GM18870 (cell line): ENCODE measurements at regions not wholly inside any gene's neighbourhood (a gene's known extent, or its start where the extent isn't known, plus 50 kb on each side); places are given as distances from the start of the nearest gene placed in this dataset.
"Not testable (repeated sequence)": the region's sequence is repeated elsewhere in the genome, so short reads cannot be mapped to it uniquely, and the experiment has no call there.

Experiments used
- ATAC-seq: cut with Tn5 transposase; IDR thresholded peaks from one replicate; pipeline ENCODE4 v1.9.1; 2021; ENCODE audit warnings: moderate library complexity; ENCODE audit not compliant: unreplicated experiment

GRCh38 chr21:28877318-28877884, 115.3 kb downstream of the LTN1 start:
- ATAC-seq = no peak

DNA sequence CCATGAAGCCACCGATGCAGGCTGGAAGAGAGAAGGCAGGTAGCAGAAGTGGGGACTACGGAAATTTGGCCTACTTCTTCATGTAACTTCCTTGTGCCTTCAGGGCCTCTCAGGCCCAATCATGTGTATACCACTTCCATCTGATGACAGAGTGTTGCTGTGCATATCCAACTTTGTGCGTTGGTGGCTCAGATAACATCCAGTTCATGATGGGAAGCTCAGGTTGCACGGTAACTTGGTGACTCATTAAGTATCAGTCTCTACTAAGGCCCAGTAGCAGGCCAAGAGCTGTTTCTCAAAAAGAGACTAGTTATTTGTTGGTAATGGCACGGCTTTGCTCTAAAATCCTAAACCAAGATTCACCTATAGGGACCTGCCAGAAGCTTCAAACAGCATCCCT, 117.6 kb downstream of the LTN1 start:
- ATAC-seq = no peak

DNA sequence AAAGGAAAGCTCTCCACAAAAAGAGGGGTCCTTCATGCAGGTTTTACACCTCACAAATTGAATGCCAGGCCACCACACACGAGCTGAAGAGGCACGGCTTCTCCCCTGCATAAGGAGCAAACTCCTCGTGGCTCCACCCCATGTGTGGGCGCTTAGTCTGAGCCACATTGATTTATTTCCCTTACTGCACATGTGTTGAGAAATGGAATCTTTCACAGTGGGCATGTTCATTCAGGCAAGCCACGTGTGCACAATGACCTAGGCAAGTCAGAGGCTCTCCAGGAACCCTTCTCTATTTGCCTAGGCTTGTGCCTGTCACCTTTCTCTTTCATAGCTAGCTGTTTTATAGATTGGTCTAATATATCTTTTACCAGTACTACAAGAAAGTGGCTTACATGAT, 120.5 kb downstream of the LTN1 start:
- no peak for ATAC-seq

DNA sequence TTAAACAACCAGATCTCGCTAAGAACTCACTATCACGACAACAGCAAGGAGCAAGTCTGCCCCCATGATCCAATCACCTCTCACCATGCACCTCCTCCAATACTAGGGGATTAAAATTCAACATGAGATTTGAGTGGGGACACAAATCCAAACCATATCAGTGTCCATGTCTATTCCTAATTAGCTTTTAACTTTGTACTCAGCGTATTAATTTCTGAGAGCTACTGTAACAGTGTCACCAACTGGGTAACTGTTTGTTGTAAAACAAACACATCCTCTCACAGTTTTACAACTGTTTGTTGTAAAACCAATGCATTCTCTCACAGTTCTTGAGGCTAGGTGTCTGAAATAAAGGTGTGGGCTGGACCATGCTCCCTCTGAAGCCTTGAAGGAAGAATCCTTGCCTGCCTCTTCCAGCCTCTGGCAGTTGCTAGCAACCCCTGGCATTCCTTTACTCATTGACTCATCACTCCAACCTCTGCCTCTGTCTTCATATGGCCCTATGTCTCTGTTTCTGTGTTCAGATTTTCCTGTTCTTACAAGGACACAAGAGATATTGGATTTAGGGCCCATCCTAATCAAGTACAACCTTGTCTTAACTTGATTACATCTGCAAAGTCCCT, 121.2 kb downstream of the LTN1 start:
- no peak for ATAC-seq

GRCh38 chr21:28867401-28867800, 125.3 kb downstream of the LTN1 start:
- ATAC-seq = no peak

DNA sequence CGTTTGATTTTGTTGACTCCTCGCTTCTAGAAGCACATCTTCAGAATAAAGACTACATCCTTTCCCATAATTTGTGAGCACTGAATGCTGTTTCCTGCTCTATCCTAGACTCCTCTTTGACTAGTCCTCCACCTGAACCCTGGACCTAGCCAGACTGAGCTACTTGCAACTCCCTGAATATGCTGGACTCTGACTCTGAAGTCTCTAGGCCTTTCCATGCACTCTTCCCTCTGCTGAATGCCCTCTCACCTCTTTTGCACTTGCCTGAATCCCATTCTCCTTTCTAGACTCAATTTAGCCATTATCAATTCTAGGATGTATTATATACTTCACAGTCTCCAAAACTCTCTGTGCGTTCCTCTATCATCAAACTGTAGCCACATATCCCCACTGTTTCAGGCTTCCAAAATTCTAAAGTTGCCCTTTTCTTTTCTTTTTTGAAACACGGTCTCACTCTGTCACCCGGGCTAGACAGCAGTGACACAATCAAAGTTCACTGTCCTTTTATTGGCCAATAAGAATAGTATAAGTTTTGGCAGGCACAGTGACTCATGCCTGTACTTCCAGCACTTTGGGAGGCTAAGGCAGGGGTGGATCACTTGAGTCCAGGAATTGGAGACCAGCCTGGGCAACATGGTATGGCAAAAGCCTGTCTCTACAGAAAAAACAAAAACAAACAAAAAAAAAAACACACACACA, 127.0 kb downstream of the LTN1 start:
- no peak for ATAC-seq

GRCh38 chr21:28858424-28858823, 134.3 kb downstream of the LTN1 start:
- no peak for ATAC-seq

GRCh38 chr21:28857752-28858151, 134.9 kb downstream of the LTN1 start:
- ATAC-seq = no peak

- no peak for ATAC-seq
Measured at GRCh38 chr21:28856588-28857250, 136.0 kb downstream of the LTN1 start.

DNA sequence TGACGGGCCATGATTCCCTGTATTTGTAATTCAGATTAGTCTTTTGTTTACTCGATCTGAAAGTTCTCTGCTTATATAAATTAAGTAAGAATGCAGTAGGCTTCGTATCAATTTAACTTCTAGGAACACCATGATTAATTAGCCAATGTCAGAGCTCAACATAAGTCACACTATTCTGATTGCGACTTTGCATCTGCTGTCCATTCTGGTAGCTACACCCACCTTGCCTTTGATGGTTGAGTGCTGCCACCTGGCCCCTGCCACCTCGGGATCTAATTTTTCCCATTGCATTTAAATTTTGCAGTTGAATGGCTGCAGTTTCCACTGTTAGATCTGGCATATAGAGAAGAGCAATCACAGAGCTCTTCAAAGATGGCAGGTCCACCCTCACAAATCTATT, 140.0 kb downstream of the LTN1 start:
- ATAC-seq = no peak

DNA sequence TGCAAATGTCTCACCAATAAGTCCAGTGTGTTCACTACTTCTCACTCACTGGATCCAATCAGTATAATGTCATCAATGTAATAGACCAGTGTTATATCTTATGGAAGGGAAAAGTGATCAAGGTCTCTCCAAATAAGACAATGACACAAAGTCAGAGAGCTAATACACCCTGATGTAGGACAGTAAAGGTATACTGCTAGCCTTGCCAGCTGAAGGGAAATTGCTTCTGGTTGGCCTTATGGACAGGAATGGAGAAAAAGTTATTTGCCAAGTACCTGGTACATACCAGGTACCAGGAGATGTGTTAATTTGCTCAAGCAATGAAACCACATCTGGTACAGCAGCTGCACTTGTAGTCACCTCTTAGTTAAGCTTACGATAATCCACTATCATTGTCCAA, 141.0 kb downstream of the LTN1 start:
- no peak for ATAC-seq

DNA sequence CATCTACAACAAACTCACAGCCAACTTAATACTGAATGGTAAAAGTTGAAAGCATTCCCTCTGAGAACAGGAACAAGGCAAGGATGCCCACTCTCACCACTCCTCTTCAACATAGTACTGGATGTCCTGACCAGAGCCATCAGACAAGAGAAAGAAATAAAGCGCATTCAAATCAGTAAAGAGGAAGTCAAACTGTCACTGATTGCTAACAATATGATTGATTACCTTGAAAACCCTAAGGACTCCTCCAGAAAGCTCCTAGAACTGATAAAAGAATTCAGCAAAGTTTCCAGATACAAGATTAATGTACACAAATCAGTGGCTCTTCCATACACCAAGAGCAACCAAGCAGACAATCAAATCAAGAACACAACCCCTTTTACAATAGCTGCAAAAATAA, 153.4 kb downstream of the LTN1 start:
- ATAC-seq = not testable (repeated sequence)

DNA sequence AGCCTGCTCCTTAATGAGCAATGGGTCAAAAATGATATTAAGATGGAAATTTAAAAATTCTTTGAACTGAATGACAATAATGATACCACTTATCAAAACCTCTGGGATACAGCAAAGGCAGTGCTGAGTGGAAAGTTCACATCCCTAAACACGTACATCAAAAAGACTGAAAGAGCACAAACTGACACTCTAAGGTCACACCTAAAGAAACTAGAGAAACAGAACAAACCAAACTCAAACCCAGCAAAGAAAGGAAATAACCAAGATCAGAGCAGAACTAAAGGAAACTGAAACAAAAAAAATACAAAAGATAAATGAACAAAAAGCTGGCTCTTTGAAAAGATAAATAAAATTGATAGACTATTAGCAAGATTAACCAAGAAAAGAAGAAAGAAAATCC, 155.3 kb downstream of the LTN1 start:
- ATAC-seq = not testable (repeated sequence)

DNA sequence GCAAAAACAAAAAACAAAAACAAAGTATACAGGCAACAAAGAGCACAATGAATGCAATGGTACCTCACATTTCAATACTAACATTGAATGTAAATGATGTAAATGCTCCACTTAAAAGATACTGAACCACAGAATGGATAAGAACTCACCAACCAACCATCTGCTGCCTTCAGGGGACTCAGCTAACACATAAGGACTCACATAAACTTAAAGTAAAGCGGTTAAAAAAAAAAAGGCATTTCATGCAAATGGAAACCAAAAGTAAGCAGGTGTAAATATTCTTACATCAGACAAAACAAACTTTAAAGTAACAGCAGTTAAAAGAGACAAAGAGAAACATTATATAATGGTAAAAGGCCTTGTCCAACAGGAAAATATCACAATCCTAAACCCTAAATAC, 156.1 kb downstream of the LTN1 start:
- not testable (repeated sequence) for ATAC-seq

DNA sequence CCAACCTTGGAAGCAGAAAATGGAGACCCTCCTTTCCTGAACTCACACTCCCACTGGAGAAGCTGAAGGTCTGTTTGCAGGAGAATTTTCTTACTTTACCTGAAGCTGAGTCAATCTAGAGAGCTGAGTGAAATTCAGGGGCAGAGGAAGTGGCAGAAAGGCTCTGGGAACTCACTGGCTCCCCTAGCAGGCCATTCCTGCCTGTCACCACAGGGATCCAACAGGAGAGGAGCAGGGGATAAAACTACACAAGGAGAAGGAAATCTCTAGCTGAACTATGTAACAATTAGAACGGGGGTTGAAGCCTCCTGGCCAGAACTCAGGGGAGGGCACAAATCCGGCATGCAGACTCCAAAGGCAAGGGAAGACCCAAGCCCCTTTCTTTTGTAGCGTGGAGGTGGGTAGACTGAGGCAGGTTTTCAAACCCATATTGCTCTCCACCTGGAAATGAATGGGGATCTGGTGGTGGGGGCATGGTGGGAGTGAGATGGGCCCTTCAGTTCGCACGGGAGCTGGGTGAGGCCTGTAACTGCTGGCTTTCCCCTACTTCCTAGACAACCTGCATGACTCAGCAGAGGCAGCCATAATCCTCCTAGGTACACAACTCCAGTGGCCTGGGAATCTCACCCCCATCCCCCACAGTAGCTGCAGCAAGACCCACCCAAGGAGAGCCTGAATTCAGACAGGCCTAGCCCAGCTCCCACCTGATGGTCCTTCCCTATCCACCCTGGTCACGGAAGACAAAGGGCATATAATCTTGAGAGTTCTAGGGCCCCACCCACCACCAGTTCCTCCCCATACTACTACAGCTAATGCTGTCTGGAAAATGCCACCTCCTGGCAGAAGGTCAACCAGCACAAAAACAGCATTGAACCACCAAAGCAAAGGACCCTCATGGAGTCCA, 158.1 kb downstream of the LTN1 start:
- ATAC-seq = no peak

DNA sequence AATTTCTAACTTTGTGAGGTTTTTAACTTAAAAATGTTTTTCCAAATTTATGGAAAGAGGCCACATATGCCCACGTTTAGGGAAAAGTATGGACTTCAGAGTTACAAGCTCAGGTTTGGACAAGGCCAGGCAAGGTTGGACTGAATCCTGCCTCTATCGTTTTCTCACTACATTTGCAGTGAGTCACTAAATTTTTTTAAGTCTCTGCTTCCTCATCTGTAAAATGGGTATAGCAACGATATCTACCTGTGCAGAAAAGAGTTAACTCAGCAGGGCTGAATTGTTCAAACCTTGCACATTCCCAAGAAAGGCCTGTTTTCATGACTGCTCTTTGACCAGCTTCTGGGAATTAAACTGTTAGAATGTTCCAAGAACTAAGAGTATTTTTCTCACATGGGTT, 159.1 kb downstream of the LTN1 start:
- no peak for ATAC-seq

DNA sequence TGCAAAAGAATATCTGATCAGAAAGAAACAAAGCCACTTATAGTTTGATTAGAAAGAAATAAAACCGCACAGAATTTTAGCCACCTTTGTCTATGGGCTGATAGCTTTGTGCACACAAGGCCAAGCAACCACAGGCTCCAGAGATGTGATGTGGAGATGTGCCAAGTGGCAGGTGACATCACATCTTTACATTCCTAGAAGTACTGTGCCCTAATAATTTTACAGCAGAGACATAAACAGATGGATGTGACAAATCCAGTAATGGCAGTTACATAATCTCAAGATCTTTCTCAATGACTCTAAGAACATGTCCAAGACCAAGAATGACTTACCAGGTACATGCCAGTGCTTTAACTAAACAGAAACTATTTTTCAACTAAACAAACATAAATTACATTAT, 159.5 kb downstream of the LTN1 start:
- ATAC-seq = no peak

GRCh38 chr21:28832715-28833061, 160.0 kb downstream of the LTN1 start:
- no peak for ATAC-seq

GRCh38 chr21:28832013-28832714, 160.5 kb downstream of the LTN1 start:
- ATAC-seq = no peak

- ATAC-seq = no peak
Measured at GRCh38 chr21:28828981-28829380, 163.7 kb downstream of the LTN1 start.
